Motor neuron (in vitro differentiated cells): ENCODE measurements at regions not wholly inside any gene's neighbourhood (a gene's known extent, or its start where the extent isn't known, plus 50 kb on each side); places are given as distances from the start of the nearest gene placed in this dataset.

ENCODE experiments used
- ATAC-seq, 8 experiments: fragments of 200-7000 bp; cut with Tn5 transposase; replicated peaks in 6 of 8; 2 replicates each; pipeline ENCODE4 v1.8.0; 2021; ENCODE audit warnings: mild to moderate bottlenecking in 8 of 8, moderate library complexity in 8 of 8
- H3K27ac ChIP-seq, 2 donors: fragments of 250-450 bp; sonication (Bioruptor Pico); 2 replicates each; pipeline ENCODE4 v1.9.0; 2021; ENCODE audit warnings: antibody characterized with exemption in 2 of 2, mild to moderate bottlenecking in 2 of 2, moderate library complexity in 1 of 2
- H3K4me1 ChIP-seq, 2 donors: fragments of 250-450 bp; sonication (Bioruptor Pico); replicated peaks in 1 of 2; 2 replicates each; pipeline ENCODE4 v1.6.1; 2021; ENCODE audit warnings: antibody characterized with exemption in 2 of 2, mild to moderate bottlenecking in 2 of 2, moderate library complexity in 1 of 2
- H3K4me3 ChIP-seq, 5 donors: fragments of 250-450 bp; sonication (Bioruptor Pico); 2 replicates each; pipeline ENCODE4 v1.9.0; 2021; ENCODE audit warnings: antibody characterized with exemption in 5 of 5, mild to moderate bottlenecking in 5 of 5, moderate library complexity in 4 of 5
- WGBS, 10 experiments: fragments of 450-650 bp; shearing (Covaris generic); methylation state at CpG; one replicate each; pipeline ENCODE4 v1.0.0; 2022; 5-methylcytosine and 5-hydroxymethylcytosine counted together
- in situ Hi-C, 9 experiments: fragments of 400-800 bp; cut with MboI; loops; one replicate each; pipeline ENCODE4 v1.15.0; 2021; ENCODE audit warnings: low sequenced_read_pairs in 9 of 9, low pct_unique_long_range_greater_than_20kb in 2 of 9; ENCODE audit not compliant: unreplicated experiment in 9 of 9

DNA sequence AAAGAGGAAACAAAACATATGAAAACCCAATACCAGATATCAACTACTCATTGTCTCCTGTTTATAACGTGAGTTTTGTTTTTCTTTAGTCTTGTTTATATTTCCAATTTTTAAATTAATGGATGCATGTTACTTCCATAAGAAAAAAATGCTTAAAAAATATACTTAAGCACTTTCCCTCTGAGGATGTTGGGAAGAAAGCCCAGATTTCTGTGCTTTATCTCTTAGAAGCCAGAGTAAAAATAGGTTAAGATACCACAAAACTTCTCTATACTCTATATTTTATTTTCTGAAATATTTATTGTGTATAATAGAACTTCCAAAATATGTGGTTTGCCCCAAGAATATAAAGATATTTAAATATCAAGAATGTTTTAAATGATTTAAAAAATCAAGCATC, 633.9 kb downstream of the STK39 start:
- Histone ChIP-seq H3K27ac (no peak overlapping the region), H3K4me3 (no peak overlapping the region), H3K4me1 (no peaks in the 10 kb centered on the region)
- no peak for ATAC-seq
- in situ Hi-C loops = no loop called here
- WGBS, 10 experiments = 0 to 100% (median 68%) methylated on average over 1 of the region's 1 CpG; no CpG with 5 or more reads in 2 of the 10 experiments

DNA sequence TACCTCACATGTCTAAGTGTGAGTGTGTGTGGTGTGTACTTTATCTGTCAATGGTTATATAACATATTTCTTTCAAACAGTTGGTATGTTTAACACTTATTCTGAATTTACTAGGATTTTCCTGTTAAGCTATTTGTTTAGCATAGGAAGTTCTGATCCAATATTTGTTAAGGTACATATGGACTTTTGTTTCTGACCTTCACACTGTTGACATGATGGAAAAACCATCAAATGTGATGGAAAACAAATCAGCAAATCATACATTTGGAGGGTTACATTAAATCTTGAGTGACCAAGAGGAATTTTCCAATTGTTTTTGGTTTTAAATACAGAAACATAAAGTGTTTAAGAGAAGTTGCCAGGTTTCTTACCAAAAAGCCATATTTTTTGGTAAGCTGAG, 638.9 kb downstream of the STK39 start:
- H3K27ac ChIP-seq = no peak overlapping the region
- ATAC-seq = no peak
- H3K4me3 ChIP-seq = no peak overlapping the region
- H3K4me1 ChIP-seq = peaks cover 0 to 10% of the 10 kb centered on the region in 2 donors
- in situ Hi-C loops = no loop called here

DNA sequence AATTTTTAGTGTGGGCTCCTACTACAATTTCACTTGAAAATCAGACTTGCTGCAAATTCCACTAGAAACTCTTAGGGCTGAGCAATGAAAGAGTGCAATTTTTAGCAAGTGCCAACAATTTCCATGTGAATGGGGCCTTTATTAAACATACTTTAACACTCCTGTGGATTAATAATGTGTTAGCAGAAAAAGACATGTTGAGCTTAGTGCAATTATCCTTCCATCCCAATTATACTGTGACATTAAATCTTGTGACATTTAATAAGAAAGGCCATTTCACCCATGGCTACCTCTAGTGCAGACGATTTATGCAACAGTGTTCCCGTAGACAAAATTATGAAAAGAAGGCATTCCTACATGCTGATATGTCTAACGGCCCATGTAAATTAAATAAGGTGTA, 639.7 kb downstream of the STK39 start:
- WGBS, 10 experiments = 15 to 83% (median 53%) methylated on average over 1 to 3 of the region's 3 CpGs
- in situ Hi-C loops = no loop called here
- no peak overlapping the region for H3K27ac ChIP-seq
- no peak overlapping the region for H3K4me3 ChIP-seq
- peaks cover 0 to 10% of the 10 kb centered on the region in 2 donors for H3K4me1 ChIP-seq
- ATAC-seq = no peak

DNA sequence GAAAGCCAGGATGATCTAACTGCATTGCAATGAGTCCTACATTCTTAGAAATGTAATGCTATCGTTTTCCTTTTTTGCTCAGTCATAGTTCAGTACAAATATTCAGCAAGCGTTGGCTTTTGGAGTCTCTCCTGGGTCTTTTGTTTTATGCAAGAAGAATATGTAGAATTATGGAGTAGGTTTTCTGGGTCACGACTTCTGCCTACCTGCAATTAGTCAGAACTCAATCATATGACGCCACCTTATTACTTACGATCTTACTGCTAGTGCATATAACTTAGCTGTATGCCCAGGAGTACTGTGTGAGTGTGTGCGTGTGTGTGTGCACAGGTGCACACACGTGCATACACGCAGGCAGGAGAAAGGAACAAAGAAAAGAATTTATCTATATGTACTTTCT, 640.2 kb downstream of the STK39 start:
- Histone ChIP-seq H3K27ac (no peak overlapping the region), H3K4me1 (peaks cover 0 to 10% of the 10 kb centered on the region in 2 donors), H3K4me3 (no peak overlapping the region)
- no peak for ATAC-seq
- WGBS, 10 experiments = 18 to 95% (median 81%) methylated on average over 3 to 8 of the region's 8 CpGs
- in situ Hi-C loops = no loop called here

DNA sequence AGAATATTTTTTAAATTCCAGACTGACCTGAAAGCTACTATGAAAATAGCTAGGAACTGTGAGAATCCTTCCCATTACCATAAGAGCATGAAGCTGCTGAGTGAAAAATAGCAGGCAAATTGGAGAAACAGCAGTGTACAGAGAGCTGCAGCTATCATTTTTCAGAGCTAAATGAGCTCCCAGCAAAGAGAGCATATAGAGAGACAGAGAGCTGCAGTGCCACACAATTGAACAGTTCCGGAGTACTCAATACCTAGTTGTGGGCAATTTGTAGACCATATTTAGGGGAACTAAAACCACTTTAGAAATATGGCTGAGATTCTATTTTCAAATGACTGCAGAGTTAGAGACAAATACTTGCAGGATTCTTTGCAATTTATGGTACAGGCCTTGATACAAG, 645.3 kb downstream of the STK39 start:
- in situ Hi-C loops = no loop called here
- ATAC-seq = no peak

DNA sequence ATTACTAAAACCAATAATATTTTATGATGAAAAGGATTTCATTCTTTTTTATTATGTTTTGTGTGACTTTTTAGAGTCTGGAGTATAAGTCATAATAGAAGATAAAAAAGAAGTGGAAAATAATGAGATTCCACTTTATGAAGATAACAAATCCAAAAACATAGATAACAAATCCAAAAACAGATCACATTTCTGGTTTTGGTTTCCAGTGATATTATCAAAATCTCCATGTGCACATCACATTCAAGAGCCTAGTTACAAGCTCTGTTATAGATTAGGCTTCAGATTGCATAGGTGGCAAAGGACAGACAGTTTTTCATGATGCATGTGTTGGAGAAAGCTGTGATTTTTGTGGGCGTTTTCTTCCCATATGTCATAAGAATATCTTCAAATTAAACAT, 648.2 kb downstream of the STK39 start:
- ATAC-seq = no peak
- Histone ChIP-seq H3K4me1 (no peaks in the 10 kb centered on the region), H3K4me3 (no peak overlapping the region), H3K27ac (no peak overlapping the region)
- 0 to 100% (median 44%) methylated on average over 1 of the region's 1 CpG; no CpG with 5 or more reads in 4 of the 10 experiments for WGBS, 10 experiments
- in situ Hi-C loops = no loop called here

More for the DNA sequence above, 645.3 kb downstream of the STK39 start:
- no peak overlapping the region for H3K27ac ChIP-seq
- 0 to 100% (median 47%) methylated on average over 1 of the region's 1 CpG; no CpG with 5 or more reads in 4 of the 10 experiments for WGBS, 10 experiments
- H3K4me1 ChIP-seq = peaks cover 0 to under 1% of the 10 kb centered on the region in 2 donors
- no peak overlapping the region for H3K4me3 ChIP-seq

DNA sequence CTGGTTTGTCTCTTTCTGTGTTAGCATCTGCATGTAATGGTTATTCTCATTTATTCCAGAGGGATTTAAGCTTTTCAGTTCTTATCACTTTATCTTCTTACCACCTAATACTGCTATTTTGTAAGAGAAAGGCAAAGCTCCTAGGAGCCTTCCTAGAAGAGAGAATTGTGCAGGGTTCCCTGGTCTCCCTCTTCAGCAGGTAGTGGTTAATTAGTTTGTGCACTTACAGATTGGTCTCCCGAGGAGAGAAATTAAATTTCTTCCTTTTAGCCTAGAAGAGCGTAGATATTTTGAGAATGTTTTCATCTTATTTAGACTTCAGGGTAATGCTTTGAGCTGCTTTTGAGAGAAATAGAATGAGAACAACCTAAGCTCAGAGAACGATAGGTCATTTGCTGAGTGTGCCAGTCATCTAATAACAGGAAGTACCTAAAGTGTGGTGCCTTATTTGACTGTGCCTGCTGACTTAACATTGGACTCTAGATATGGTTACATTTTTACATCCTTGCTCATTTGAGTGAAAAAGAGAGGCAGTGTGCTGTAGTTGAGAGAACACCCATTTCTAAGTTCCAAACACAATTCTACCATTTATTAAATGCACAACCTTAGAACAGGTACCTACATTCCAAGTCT, 651.4 kb downstream of the STK39 start:
- ATAC-seq = no peak
- WGBS, 10 experiments = 0 to 100% (median 52%) methylated on average over 1 to 3 of the region's 3 CpGs; no CpG with 5 or more reads in 1 of the 10 experiments
- H3K27ac ChIP-seq = no peak overlapping the region
- no peaks in the 10 kb centered on the region for H3K4me1 ChIP-seq
- no peak overlapping the region for H3K4me3 ChIP-seq
- in situ Hi-C loops = no loop called here

DNA sequence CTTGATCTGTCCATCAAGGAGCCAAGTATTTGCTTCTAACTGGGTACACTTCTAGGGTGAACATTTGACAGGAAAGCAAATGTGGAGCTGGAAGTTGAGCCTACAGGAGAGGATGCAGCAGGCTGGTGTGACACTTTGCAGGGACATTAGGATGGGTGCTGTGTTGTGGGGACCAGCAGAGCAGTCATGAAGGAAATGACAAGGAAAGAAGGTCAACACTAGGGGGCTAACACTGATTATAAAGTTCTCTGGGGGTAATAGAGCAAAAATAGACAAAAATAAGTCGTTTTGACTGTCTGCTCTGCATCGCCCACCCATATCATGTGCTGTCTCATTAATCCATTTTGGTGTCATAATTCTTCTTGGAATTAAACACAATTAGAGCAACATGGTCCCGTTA, 652.4 kb downstream of the STK39 start:
- Histone ChIP-seq H3K27ac (no peak overlapping the region), H3K4me3 (no peak overlapping the region), H3K4me1 (no peaks in the 10 kb centered on the region)
- 0 to 87% (median 44%) methylated on average over 1 to 3 of the region's 3 CpGs; no CpG with 5 or more reads in 4 of the 10 experiments for WGBS, 10 experiments
- in situ Hi-C loops = no loop called here
- no peak for ATAC-seq

DNA sequence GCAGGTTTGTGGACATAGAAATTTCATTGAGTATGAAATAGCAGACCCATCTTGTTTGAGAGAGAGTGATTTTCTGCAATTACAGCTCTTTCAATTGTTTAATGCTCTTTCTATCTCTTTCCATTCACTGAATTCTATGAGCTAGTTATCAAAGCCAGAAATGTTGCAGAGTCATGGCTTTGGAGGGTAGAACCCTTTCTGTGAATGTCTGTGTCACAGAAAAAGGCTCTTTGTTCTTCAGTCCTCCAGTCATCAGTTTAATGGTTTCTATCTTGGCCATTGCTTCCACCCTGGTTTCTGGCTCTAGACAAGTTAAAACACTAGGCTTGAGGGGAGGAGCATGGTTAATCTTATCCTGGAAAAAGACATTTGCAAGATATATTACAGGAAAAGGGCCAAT, 655.0 kb downstream of the STK39 start:
- in situ Hi-C loops = no loop called here
- no peak overlapping the region for H3K27ac ChIP-seq
- peak in 3 of 8 experiments; percentile 23 to 45 (median 36) for ATAC-seq
- H3K4me3 ChIP-seq = no peak overlapping the region
- H3K4me1 ChIP-seq = no peaks in the 10 kb centered on the region

DNA sequence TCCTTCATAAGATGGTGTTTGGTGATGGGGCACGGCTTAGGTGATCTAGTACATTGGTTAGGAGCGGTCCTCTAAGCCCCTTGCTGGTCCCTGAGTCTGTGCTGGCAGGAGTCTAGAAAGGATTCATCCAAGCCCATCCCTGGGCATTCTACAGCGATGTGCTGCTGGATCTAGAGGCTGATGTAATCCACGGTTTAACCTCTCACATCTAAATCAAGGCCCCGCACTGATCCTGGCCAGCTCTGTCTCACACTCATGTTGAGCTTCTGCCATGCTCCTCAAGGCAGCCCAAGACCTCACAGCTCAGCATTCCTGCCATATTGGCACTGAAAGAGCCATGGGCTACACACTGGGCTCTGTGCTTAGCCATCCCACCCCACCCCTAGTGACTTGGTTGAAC, 664.8 kb downstream of the STK39 start:
- Histone ChIP-seq H3K27ac (no peak overlapping the region), H3K4me1 (peaks cover 0 to 17% of the 10 kb centered on the region in 2 donors), H3K4me3 (no peak overlapping the region)
- peak in 1 of 8 experiments; percentile 10 for ATAC-seq
- WGBS, 10 experiments = 0 to 100% (median 97%) methylated on average over 1 to 5 of the region's 5 CpGs; no CpG with 5 or more reads in 3 of the 10 experiments
- in situ Hi-C loops = no loop called here

DNA sequence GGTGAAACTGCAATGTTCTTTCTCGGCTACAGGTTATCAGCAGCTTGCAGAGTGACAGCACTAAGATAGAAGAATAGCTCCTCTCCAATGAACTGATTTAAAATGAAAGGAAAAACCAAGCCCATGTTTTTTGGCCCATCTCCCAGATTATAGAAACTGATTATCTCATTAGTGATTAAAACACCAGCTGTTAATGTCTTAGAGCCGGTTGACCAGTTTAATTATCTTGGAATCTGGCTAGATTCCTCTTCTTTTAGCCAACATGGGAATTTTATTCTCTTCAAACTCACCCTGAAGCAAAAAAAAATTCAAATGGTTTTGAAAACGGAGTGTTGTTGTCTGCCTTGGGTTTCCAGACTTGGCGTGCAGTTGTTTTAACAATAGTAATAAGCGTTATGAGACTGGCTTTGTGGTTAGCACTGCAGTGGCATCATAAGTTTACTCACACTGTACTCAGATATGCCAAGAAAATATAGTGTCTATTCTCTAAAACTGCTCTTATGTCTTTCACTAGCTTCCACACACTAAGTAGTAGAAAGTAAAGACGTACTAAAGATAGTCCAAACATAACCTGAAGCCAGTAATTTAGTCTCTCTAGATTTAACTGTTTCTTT, 665.3 kb downstream of the STK39 start:
- WGBS, 10 experiments = 0 to 100% (median 86%) methylated on average over 1 to 6 of the region's 6 CpGs
- in situ Hi-C loops = no loop called here
- no peak overlapping the region for H3K4me3 ChIP-seq
- peaks cover 0 to 17% of the 10 kb centered on the region in 2 donors for H3K4me1 ChIP-seq
- ATAC-seq = no peak
- H3K27ac ChIP-seq = no peak overlapping the region

DNA sequence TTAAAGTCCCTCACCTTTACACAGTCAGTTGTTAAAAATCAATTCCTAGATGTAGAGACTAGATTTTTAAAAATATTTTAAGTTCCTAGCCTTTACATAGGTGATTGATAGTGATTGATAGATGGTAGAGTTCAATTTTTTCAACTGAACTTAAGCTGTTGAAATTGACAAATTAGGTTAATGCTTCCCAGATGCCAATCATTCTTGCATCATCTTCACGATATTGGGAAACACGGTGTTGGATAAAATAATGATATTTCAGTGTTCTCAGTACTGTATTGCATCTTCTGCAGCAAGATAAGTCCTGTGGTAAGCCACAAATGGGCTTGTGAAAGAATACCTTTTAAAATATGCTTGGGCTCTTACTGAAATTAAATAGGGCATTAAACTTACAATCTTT, 667.6 kb downstream of the STK39 start:
- no peak overlapping the region for H3K27ac ChIP-seq
- H3K4me3 ChIP-seq = no peak overlapping the region
- no peak for ATAC-seq
- in situ Hi-C loops = no loop called here
- WGBS, 10 experiments = 0 to 100% (median 95%) methylated on average over 2 of the region's 2 CpGs; no CpG with 5 or more reads in 1 of the 10 experiments
- H3K4me1 ChIP-seq = peaks cover 0 to 17% of the 10 kb centered on the region in 2 donors

DNA sequence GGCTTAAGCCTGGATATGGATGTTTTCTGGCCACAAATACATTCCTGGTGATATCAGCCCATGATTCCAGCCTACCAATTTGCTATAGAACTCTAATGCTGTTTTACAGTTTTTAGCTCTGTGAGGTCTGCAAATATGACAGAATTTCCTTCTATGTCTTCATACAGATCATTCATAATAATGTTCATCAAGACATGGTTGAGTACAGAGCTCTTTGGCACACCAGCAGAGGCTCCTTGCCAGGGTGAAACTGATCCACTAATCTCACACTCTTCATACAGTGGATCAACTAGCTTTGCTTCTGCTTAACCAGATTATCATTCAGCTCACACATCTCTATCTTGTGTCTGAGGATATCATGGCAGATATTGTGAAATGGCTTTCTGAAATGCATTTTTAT, 672.1 kb downstream of the STK39 start:
- ATAC-seq = no peak
- H3K4me1 ChIP-seq = peaks cover 0 to 12% of the 10 kb centered on the region in 2 donors
- in situ Hi-C loops = no loop called here
- H3K27ac ChIP-seq = no peak overlapping the region
- no peak overlapping the region for H3K4me3 ChIP-seq
